BLaER1 (cell line): ENCODE measurements at regions not wholly inside any gene's neighbourhood (a gene's known extent, or its start where the extent isn't known, plus 50 kb on each side); places are given as distances from the start of the nearest gene placed in this dataset.

Experiments used
- H3K27ac ChIP-seq: shearing (Covaris generic); formaldehyde crosslinking; 2 replicates; pipeline ENCODE4 v1.8.1; 2022
- H3K27me3 ChIP-seq: shearing (Covaris generic); formaldehyde crosslinking; 2 replicates; pipeline ENCODE4 v1.8.1; 2022
- H3K36me3 ChIP-seq: shearing (Covaris generic); formaldehyde crosslinking; 2 replicates; pipeline ENCODE4 v1.8.1; 2022
- H3K4me1 ChIP-seq: shearing (Covaris generic); formaldehyde crosslinking; 2 replicates; pipeline ENCODE4 v1.8.1; 2022
- H3K4me2 ChIP-seq: shearing (Covaris generic); formaldehyde crosslinking; 2 replicates; pipeline ENCODE4 v1.8.1; 2022
- H3K4me3 ChIP-seq: shearing (Covaris generic); formaldehyde crosslinking; 2 replicates; pipeline ENCODE4 v1.8.1; 2022
- H3K9ac ChIP-seq: shearing (Covaris generic); formaldehyde crosslinking; 2 replicates; pipeline ENCODE4 v1.8.1; 2022
- H3K9me3 ChIP-seq: shearing (Covaris generic); formaldehyde crosslinking; 2 replicates; pipeline ENCODE4 v1.8.1; 2022
- H4K20me1 ChIP-seq: shearing (Covaris generic); formaldehyde crosslinking; 2 replicates; pipeline ENCODE4 v1.8.1; 2022
- Cebpa-rat ChIP-seq: shearing (Covaris generic); IDR thresholded peaks from 2 replicates; pipeline ENCODE4 v1.8.1; 2022

DNA sequence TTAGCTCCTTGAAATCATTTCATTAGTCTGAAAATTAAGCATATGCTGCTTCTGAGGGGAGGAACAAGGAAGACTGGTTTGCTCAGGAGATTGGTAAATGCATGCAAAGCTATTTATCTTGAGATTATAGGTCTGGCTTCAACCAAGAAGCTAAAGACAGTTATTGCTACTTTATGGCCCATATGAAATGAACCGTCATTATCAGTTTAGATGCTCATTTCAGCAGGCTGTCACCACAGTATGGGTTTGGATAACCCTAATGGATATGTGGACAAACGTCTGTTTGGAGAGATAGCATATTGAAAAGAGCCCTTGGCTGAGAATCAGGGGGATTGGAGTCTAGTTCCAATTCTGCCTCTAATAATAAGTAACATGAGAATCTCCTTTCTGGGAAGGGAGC lies 922.6 kb downstream of the TUSC7 start:
- Histone ChIP-seq H3K27me3 (no peaks in the 10 kb centered on the region), H3K9me3 (no peaks in the 10 kb centered on the region), H3K4me1 (peaks cover 29% of the 10 kb centered on the region), H4K20me1 (no peaks in the 10 kb centered on the region), H3K4me2 (no peak overlapping the region), H3K4me3 (no peak overlapping the region), H3K36me3 (no peaks in the 10 kb centered on the region), H3K27ac (no peak overlapping the region), H3K9ac (no peak overlapping the region)
- TF ChIP-seq Cebpa-rat = no peak

DNA sequence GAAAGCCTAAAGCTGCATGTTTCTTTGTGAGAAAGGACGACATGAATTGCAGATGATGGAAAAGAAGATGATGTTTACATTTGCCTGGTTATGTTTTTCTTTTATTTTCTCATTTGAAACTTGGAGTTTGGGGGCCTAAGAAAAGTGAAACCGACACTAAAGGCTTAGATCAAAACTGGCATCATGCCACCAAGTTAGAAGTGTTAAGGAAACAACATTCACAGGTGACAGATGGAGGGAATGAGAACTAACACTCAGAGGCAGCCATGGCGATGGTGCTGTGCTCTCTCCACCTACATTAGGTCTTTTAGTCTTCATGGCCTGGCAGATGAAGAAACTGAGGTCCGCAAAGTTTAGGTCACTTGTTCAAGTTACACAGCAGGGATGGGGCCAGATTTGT lies 923.6 kb downstream of the TUSC7 start:
- H3K27me3 ChIP-seq = no peaks in the 10 kb centered on the region
- H3K9ac ChIP-seq = no peak overlapping the region
- H3K4me1 ChIP-seq = peaks cover 27% of the 10 kb centered on the region
- H3K4me3 ChIP-seq = no peak overlapping the region
- H3K36me3 ChIP-seq = no peaks in the 10 kb centered on the region
- H3K4me2 ChIP-seq = no peak overlapping the region
- no peaks in the 10 kb centered on the region for H3K9me3 ChIP-seq
- no peaks in the 10 kb centered on the region for H4K20me1 ChIP-seq
- TF ChIP-seq Cebpa-rat = no peak
- no peak overlapping the region for H3K27ac ChIP-seq

DNA sequence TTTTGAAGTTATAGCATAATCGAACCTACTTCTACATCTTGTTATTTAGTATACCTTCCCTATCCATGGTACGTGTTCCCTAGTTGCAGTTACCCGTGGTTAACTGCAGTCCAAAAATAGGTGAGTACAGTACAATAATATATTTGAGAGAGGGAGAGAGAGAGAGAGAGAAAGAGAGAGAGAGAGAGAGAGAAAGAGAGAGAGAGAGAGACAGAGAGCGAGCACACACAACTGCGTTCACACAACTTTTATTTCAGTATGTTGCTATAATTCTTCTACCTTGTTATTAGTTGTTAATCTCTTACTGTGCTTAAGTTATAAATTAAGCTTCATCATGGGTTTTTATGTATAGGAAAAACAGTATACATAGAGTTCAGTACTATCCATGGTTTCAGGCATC lies 928.1 kb downstream of the TUSC7 start:
- Histone ChIP-seq H3K27me3 (no peaks in the 10 kb centered on the region), H3K36me3 (no peaks in the 10 kb centered on the region), H3K9ac (no peak overlapping the region), H3K4me2 (no peak overlapping the region), H3K4me3 (no peak overlapping the region), H4K20me1 (no peaks in the 10 kb centered on the region), H3K27ac (no peak overlapping the region), H3K4me1 (no peaks in the 10 kb centered on the region), H3K9me3 (no peaks in the 10 kb centered on the region)
- TF ChIP-seq Cebpa-rat = no peak

DNA sequence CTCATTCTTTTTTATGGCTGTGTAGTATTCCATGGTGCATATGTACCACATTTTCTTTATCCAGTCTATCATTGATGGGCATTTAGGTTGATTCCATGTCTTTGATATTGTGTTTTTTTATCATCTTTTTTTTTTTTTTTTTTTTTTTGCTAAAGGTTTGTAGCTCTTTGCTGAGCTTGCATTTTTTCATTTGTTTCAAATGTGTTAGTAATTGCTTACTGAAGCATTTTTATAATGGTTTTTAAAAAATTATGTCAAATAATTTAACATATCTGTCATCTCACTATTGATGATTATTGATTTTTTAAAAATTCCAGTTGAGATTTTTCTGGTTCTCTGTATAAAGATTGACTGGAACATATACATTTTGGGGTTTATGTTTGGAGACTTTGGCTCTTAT lies 934.6 kb downstream of the TUSC7 start:
- no peaks in the 10 kb centered on the region for H3K4me1 ChIP-seq
- no peaks in the 10 kb centered on the region for H4K20me1 ChIP-seq
- no peaks in the 10 kb centered on the region for H3K9me3 ChIP-seq
- no peak for TF ChIP-seq Cebpa-rat
- no peaks in the 10 kb centered on the region for H3K27me3 ChIP-seq
- no peak overlapping the region for H3K27ac ChIP-seq
- H3K9ac ChIP-seq = no peak overlapping the region
- no peaks in the 10 kb centered on the region for H3K36me3 ChIP-seq
- no peak overlapping the region for H3K4me3 ChIP-seq
- no peak overlapping the region for H3K4me2 ChIP-seq

DNA sequence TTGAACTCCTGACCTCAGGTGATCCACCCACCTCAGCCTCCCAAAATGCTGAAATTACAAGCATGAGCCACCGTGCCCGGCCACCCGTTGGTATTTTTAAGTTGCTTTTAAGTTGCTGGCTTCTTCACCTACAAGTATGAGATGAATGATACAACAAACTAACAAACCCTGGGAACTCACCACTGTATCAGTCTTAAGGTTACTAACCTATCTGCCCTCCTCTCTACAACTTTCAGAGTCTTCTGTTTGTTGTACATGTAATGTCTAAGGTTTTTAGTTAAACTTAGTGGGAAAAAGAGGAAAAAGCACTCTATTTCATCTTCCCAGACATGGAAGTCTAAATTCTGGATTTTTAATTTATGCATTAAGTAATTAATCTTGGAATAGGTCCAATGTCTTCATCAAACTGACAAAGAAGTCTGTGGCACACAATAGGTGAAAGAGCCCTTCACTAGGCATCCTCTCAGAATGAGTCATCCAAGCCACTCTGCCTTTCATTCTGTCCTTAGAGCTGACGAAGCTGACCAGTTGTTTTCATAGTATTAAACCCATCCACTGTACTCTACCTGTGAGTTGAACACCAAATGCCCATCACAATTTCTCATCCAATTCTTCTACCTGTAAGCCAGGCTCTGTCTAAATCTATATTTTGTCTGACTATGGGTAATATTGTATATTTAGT lies 936.1 kb downstream of the TUSC7 start:
- Histone ChIP-seq H3K9ac (no peak overlapping the region), H3K4me2 (no peak overlapping the region), H3K27ac (no peak overlapping the region), H3K27me3 (no peaks in the 10 kb centered on the region), H3K36me3 (no peaks in the 10 kb centered on the region), H4K20me1 (no peaks in the 10 kb centered on the region), H3K4me1 (no peaks in the 10 kb centered on the region), H3K9me3 (no peaks in the 10 kb centered on the region), H3K4me3 (no peak overlapping the region)
- TF ChIP-seq Cebpa-rat = no peak

DNA sequence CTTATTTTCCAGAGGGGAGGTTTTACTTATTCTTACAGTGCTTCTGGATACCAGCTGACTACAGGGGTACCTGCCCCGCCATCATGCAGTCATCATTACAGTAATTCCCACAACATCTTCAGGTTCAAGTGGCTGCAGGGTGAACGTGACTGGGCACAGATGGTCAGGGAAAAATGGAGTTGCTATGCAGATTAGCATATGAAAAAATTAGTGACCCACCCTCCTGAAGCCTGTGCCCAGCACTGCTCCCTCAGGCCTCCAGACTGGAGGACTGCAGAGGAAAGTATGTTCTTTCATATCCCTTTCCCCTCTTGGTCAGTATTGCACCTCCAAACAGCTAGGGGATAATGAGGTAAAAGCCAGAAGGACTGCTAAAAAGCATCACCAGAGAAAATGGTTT lies 937.9 kb downstream of the TUSC7 start:
- TF ChIP-seq Cebpa-rat = no peak
- no peak overlapping the region for H3K9ac ChIP-seq

DNA sequence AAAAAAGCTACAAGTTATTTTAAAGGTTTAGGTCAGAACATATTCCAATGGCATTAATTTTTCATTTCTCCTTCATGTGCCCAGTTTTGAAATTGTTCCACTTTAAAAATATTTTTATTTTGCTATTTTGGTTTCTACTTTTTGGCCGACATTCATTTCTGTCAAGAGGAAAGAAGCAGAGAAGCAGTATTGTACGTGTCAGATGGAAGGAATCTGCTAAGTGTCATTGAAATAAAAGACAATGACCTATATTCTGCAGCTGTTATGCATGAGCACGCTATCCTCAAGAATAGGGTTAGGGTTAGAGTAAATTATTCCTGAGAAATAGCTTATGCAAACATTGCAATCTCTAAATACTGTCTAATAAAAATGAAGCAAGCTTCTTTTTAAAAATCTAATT lies 941.7 kb downstream of the TUSC7 start:
- Histone ChIP-seq H3K27ac (no peak overlapping the region), H3K27me3 (no peaks in the 10 kb centered on the region), H4K20me1 (no peaks in the 10 kb centered on the region), H3K9ac (no peak overlapping the region), H3K4me3 (no peak overlapping the region), H3K9me3 (no peaks in the 10 kb centered on the region), H3K36me3 (no peaks in the 10 kb centered on the region), H3K4me2 (no peak overlapping the region), H3K4me1 (no peaks in the 10 kb centered on the region)
- no peak for TF ChIP-seq Cebpa-rat

More for the DNA sequence above, 937.9 kb downstream of the TUSC7 start:
- Histone ChIP-seq H3K4me3 (no peak overlapping the region), H3K27ac (no peak overlapping the region), H3K4me1 (no peaks in the 10 kb centered on the region), H3K36me3 (no peaks in the 10 kb centered on the region), H3K27me3 (no peaks in the 10 kb centered on the region), H4K20me1 (no peaks in the 10 kb centered on the region), H3K4me2 (no peak overlapping the region), H3K9me3 (no peaks in the 10 kb centered on the region)

DNA sequence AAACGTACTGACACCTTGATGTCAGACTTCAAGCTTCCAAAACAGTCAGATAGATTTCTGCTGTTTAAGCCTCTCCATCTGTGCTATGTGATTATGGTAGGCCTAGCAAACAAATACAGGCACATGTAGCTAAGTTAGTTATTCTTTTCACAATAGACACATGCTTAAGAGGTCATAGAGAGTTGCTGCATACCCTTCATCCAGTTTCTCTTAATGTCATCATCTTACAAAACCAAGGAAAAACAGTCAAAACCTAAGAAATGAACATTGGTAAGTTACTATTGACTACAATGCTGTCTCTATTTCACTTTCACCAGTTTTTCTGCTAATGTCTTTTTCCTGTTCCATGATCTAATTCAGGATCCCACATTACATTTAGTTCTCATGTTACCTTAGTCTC lies 946.8 kb downstream of the TUSC7 start:
- no peaks in the 10 kb centered on the region for H3K27me3 ChIP-seq
- no peak overlapping the region for H3K9ac ChIP-seq
- H3K4me1 ChIP-seq = no peaks in the 10 kb centered on the region
- H3K4me3 ChIP-seq = no peak overlapping the region
- H3K9me3 ChIP-seq = no peaks in the 10 kb centered on the region
- H4K20me1 ChIP-seq = no peaks in the 10 kb centered on the region
- no peaks in the 10 kb centered on the region for H3K36me3 ChIP-seq
- H3K4me2 ChIP-seq = no peak overlapping the region
- no peak for TF ChIP-seq Cebpa-rat
- H3K27ac ChIP-seq = no peak overlapping the region

DNA sequence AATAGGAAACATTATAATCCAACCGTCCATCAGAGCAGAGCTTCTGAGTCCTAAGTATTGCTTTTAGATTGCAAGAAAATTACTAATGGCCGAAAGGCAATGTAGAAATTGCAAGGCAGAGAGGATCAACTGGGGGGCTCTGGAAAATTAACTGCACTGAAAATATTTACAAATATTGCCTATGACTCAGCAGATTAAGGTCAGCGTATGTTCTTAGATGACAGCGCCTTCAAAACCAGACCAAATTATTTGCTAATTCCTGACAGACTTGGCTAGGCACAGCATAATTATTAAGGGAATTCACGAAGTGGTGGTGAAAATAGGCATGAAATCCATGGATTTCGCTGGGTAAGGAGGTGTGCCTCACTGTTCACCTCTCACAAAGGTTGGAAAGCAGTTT lies 947.7 kb downstream of the TUSC7 start:
- H3K9me3 ChIP-seq = no peaks in the 10 kb centered on the region
- H3K9ac ChIP-seq = no peak overlapping the region
- TF ChIP-seq Cebpa-rat = no peak
- no peaks in the 10 kb centered on the region for H3K4me1 ChIP-seq
- H3K27me3 ChIP-seq = no peaks in the 10 kb centered on the region
- H3K4me3 ChIP-seq = no peak overlapping the region
- no peak overlapping the region for H3K4me2 ChIP-seq
- H4K20me1 ChIP-seq = no peaks in the 10 kb centered on the region
- no peaks in the 10 kb centered on the region for H3K36me3 ChIP-seq
- no peak overlapping the region for H3K27ac ChIP-seq

DNA sequence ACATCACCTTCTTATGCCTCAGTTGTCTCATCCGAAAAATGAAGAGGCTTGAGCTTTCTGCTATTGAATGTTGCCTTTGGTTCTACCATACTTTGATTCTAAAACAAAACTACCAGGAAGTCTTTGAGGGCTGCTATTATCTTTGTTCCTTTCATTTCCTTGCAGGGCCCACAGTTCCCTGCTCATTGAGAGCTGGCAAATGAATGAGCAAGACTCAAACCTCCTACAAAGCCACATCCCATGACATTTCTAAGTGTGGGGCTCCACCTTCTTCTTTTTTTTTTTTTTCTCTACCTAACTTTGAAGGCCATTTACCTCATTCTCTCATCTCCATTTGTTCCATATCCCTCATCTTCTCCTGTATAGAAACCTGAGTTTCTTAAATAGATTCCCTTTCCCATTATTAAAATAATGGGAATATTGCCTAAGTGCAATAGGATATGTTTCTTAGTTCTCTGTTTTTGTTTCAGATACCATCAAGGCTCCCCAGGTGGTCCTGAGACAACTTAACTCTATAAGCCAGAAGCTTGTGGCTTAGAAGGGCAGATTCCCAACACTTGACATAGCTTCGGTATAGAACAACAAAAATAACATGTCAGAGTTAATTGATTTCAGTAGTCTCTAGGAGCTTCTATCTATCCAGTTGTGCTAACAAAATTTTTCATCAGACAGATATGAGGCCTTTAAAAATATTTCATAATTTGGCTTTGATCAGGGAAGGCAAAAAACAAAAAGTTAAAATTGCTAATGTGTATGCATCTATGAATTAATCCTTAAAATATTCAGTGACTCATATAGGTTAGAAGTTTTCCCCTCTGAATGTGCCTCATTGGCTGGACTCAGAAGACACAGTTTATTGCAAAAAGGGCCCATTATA lies 951.6 kb downstream of the TUSC7 start:
- 0 out of 2 replicates have a peak, but pooled peaks cover 3% of the 10 kb centered on the region for H3K4me1 ChIP-seq
- H3K4me3 ChIP-seq = no peak overlapping the region
- no peaks in the 10 kb centered on the region for H3K9me3 ChIP-seq
- H3K9ac ChIP-seq = no peak overlapping the region
- TF ChIP-seq Cebpa-rat = no peak
- H3K27me3 ChIP-seq = no peaks in the 10 kb centered on the region
- no peak overlapping the region for H3K27ac ChIP-seq
- H3K4me2 ChIP-seq = no peak overlapping the region
- H4K20me1 ChIP-seq = no peaks in the 10 kb centered on the region
- no peaks in the 10 kb centered on the region for H3K36me3 ChIP-seq
